GM18508 (cell line): ENCODE measurements at regions not wholly inside any gene's neighbourhood (a gene's known extent, or its start where the extent isn't known, plus 50 kb on each side); places are given as distances from the start of the nearest gene placed in this dataset.
"Not testable (repeated sequence)": the region's sequence is repeated elsewhere in the genome, so short reads cannot be mapped to it uniquely, and the experiment has no call there.

Experiments used
- ATAC-seq: cut with Tn5 transposase; IDR thresholded peaks from one replicate; pipeline ENCODE4 v1.9.1; 2021; ENCODE audit warnings: moderate number of reproducible peaks; ENCODE audit not compliant: insufficient read depth, unreplicated experiment

- no peak for ATAC-seq
These were observed 252.1 kb downstream of the DOK5 start for GRCh38 chr20:54727490-54727889.

DNA sequence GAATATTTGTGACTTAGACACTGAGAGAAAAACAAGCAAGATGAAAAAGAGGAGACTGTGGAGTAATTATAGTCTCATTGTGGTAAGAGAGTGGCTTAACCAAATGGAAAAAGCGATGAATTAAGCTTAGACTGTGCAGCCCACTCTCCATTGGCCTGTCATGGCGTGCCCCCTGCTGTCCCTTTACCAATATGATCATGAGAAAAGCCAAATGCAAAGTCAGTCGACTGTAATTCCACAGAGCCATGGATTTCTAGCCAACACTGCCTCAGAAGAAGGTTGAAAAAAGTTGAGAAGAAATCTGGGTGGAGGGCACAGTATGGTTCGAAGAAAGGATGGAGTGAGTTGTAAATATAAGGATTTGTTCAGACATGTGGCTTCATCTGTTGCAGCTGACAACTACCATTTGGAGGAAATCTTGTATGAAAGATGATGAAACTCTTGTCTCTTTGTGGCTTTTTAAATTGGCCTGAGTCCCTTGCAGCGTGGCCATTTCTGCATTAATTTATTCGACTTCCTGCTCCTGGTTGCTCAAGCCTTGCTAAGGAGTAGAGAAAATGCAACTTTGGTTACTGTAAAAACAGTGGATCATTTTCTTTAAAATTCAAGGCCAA is 251.4 kb downstream of the DOK5 start:
- no peak for ATAC-seq

DNA sequence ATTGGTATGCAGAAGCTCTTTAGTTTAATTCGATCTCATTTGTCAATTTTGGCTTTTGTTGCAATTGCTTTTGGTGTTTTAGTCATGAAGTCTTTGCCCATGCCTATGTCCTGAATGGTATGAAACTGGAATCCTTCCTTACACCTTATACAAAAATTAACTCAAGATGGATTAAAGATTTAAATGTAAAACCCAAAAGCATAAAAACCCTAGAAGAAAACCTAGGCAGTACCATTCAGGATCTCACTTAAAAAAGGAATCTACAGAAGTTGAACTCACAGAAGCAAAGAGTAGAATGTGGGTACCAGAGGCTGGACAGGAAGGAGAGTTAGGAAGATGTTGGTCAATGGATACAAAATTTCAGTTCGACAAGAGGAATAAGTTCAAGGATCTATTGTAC is 249.9 kb downstream of the DOK5 start:
- not testable (repeated sequence) for ATAC-seq

DNA sequence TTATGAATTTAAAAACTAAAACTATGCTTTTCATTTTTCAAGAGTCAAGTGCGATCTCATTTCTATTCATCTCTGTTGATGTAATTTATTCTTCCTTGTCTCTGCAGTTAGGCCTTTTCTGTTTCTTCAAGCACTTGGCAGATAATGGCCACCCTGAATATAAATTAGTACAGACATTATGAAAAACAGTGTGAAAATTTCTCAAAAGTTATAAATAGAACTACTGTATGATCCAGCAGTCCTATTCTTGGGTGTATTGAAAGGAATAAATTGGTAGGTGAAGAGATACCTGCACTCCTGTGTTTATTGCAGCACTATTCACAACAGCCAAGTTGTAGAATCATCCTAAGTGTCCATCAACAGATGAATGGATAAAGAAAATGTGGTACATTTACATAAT is 248.3 kb downstream of the DOK5 start:
- ATAC-seq = no peak

GRCh38 chr20:54717983-54718382 is 242.6 kb downstream of the DOK5 start:
- no peak for ATAC-seq

DNA sequence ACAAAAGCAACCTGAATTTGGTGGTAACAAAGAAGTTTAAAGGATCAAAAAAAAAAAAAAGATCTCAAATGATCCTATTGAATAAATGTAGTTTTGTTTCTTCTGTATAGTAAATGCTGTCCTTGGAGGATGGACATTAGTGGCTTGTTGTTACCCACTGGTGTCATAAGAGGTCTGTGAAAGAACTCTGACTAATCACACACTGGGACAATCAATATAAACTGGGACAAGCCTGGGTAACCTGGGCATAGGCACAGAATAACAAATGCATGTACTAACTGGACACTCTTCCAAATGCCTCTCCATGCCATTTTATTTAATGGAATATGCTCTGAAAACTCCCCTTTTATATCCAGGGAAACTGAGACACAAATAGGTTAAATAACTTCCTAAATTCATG is 241.4 kb downstream of the DOK5 start:
- no peak for ATAC-seq

DNA sequence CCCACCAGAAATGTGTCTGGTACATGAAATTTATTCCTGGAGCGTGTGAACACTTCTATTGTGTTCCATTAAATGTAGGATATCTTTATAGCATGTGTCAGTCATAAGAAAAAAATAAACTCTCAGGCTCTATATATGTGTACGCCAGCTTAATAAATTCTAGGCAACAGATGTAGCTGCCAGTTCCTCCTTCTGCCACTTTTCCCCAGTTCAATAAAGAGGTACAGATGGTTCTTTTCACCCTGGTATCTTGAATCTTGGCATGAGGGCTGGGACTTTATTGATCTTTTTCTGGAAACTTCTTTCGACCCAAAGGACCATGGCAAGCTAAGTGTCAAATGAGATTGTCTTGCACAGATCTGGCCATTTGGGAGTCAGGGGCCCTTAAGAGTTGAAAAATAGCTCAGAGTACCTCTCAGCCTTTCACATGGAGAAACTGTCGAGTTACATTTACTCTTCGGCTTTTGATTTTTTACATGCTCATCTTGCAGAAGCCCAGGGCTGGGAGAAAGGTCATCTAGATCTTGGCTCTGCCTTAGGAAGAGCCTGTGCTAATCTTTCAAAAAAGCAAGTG is 240.9 kb downstream of the DOK5 start:
- no peak for ATAC-seq

- no peak for ATAC-seq
These were observed 239.4 kb downstream of the DOK5 start for GRCh38 chr20:54714817-54715216.

GRCh38 chr20:54713727-54714126 is 238.3 kb downstream of the DOK5 start:
- ATAC-seq = no peak

DNA sequence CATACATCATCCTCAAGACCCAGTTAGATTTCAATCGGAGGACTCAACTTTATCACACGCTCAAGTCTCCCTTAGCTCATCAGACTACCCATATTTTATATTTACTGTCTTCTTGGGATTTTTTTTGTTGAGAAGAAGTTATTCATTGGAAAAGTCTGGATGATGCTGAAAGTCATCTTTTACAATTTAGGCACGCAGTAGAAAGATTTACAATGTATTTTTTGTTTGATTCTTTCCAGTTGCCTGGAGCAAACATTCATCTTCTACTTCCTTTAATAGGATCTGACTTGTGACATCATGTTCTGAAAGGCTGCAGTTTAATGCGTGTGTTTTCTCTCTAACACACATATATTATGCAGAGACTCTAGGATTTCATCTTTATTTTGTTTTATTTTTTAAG is 235.7 kb downstream of the DOK5 start:
- ATAC-seq = no peak

- ATAC-seq = no peak
These were observed 234.9 kb downstream of the DOK5 start for GRCh38 chr20:54710341-54710740.

- no peak for ATAC-seq
These were observed 232.8 kb downstream of the DOK5 start for GRCh38 chr20:54708229-54708628.

- ATAC-seq = no peak
These were observed 232.4 kb downstream of the DOK5 start for GRCh38 chr20:54707801-54708200.

DNA sequence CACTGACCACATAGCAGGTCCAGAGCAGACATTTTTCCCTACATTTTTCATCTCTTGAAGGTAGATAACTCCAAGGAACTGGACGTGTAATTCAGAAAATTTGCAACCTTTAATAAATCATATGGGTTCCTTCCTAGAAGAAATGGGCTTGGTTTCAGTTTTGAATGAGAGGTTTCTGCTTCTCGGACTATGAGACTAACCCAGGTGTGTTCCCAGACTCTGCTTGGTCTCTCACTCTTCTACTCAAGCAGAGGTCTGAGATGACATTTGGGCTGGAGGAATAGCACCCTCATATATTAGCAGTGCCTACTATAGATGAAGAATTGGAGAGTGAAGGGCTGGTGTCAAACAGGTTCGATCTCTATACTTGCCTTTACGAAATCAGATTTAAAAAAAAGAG is 231.2 kb downstream of the DOK5 start:
- ATAC-seq = no peak

GRCh38 chr20:54704032-54704635 is 228.7 kb downstream of the DOK5 start:
- no peak for ATAC-seq
